K562 (cell line): ENCODE measurements at regions not wholly inside any gene's neighbourhood (a gene's known extent, or its start where the extent isn't known, plus 50 kb on each side); places are given as distances from the start of the nearest gene placed in this dataset.

Source experiments
- ARID1B ChIP-seq: fragments of 450-650 bp; IDR thresholded peaks from 2 replicates; pipeline ENCODE4 v1.6.1; 2016; ENCODE audit warnings: antibody characterized with exemption, mild to moderate bottlenecking, inconsistent platforms
- BRCA1 ChIP-seq, 2 experiments: fragments of 450-650 bp in 1 of 2; sonication (generic) in 1 of 2; formaldehyde crosslinking in 1 of 2; IDR thresholded peaks; 2 replicates each; pipeline versions ENCODE4 v1.5.0 to v1.6.1; 2017 to 2020; ENCODE audit warnings: mild to moderate bottlenecking in 1 of 2, missing genetic modification reagents in 1 of 2
- DEAF1 ChIP-seq: fragments of 450-650 bp; formaldehyde crosslinking; IDR thresholded peaks from 2 replicates; pipeline ENCODE4 v1.4.0; 2020; ENCODE audit warnings: mild to moderate bottlenecking, moderate library complexity
- U2AF1 ChIP-seq: fragments of 200-400 bp; formaldehyde crosslinking; optimal IDR thresholded peaks from 2 replicates; pipeline ENCODE3; 2017; ENCODE audit warnings: mild to moderate bottlenecking, low read depth, low read length, moderate library complexity
- ZNF165 ChIP-seq: fragments of 250-450 bp; sonication (Bioruptor Pico); IDR thresholded peaks from 2 replicates; pipeline ENCODE4 v1.4.0; 2020; ENCODE audit warnings: borderline replicate concordance
- TF ChIP-seq, protein P1 (sequence below), 2 experiments: IDR thresholded peaks in 1 of 2; conservative IDR thresholded peaks in 1 of 2; 2 replicates each; pipeline ENCODE4 v1.6.1; 2016; ENCODE audit warnings: low read depth in 2 of 2, mild to moderate bottlenecking in 1 of 2, missing compliant biosample characterization in 1 of 2, missing genetic modification characterization in 1 of 2, moderate library complexity in 1 of 2
- TF ChIP-seq, protein P2 (sequence below): fragments of 250-450 bp; sonication (Bioruptor Pico); IDR thresholded peaks from 2 replicates; pipeline ENCODE4 v1.5.1; 2021; ENCODE audit warnings: mild to moderate bottlenecking
- TF ChIP-seq, protein P3 (sequence below): fragments of 450-650 bp; IDR thresholded peaks from 2 replicates; pipeline ENCODE4 v1.6.1; 2016

DNA sequence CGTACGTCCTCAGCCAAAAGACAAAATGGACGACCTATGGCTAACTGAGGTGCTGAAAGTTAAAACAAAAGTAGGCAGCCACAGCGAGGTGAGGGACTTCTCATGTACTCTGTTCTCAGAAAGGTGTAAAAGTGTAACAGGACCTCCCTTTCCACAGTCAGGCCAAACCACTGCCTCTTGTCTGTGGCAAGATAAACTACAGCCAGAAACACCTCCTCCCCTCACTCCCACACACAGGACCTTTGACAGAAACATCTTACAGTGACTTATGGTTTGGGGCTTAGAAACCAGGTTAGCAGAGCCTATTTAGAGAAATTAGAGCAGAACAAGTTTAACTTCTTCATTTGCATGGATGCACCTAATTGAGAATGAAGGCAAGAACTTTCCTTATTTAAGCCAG lies 499.1 kb upstream of the GRIN3A start (continued):
- TF ChIP-seq, protein P1, sequence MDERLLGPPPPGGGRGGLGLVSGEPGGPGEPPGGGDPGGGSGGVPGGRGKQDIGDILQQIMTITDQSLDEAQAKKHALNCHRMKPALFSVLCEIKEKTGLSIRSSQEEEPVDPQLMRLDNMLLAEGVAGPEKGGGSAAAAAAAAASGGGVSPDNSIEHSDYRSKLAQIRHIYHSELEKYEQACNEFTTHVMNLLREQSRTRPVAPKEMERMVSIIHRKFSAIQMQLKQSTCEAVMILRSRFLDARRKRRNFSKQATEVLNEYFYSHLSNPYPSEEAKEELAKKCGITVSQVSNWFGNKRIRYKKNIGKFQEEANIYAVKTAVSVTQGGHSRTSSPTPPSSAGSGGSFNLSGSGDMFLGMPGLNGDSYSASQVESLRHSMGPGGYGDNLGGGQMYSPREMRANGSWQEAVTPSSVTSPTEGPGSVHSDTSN (CRISPR knock-in tag; IDR thresholded peaks at IDR 0.05; ENCODE audit: low read depth) = no peak
- TF ChIP-seq, protein P1 (tag; conservative IDR thresholded peaks at IDR 0.05; ENCODE audit: low read depth) = 0 out of 2 replicates have a peak, but pooled peaks have one; percentile 34
- TF ChIP-seq DEAF1 (CRISPR knock-in tag) (no peak), ARID1B (peak; percentile 26; the same call in 1 of the 2 replicates), ZNF165 (CRISPR knock-in tag) (no peak), U2AF1 (no peak), BRCA1 (IDR thresholded peaks at IDR 0.05) (no peak), BRCA1 (CRISPR knock-in tag; IDR thresholded peaks at IDR 0.05) (no peak)
- TF ChIP-seq, protein P2, sequence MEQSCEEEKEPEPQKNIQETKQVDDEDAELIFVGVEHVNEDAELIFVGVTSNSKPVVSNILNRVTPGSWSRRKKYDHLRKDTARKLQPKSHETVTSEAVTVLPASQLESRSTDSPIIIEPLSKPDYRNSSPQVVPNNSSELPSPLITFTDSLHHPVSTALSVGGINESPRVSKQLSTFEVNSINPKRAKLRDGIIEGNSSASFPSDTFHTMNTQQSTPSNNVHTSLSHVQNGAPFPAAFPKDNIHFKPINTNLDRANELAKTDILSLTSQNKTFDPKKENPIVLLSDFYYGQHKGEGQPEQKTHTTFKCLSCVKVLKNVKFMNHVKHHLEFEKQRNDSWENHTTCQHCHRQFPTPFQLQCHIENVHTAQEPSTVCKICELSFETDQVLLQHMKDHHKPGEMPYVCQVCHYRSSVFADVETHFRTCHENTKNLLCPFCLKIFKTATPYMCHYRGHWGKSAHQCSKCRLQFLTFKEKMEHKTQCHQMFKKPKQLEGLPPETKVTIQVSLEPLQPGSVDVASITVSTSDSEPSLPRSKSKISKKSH (CRISPR knock-in tag) = no peak
- TF ChIP-seq, protein P3, sequence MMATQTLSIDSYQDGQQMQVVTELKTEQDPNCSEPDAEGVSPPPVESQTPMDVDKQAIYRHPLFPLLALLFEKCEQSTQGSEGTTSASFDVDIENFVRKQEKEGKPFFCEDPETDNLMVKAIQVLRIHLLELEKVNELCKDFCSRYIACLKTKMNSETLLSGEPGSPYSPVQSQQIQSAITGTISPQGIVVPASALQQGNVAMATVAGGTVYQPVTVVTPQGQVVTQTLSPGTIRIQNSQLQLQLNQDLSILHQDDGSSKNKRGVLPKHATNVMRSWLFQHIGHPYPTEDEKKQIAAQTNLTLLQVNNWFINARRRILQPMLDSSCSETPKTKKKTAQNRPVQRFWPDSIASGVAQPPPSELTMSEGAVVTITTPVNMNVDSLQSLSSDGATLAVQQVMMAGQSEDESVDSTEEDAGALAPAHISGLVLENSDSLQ = 0 out of 2 replicates have a peak, but pooled peaks have one; percentile 26
